ENCODE measurements at regions not wholly inside any gene's neighbourhood (a gene's known extent, or its start where the extent isn't known, plus 50 kb on each side); places are given as distances from the start of the nearest gene placed in this dataset.

DNA sequence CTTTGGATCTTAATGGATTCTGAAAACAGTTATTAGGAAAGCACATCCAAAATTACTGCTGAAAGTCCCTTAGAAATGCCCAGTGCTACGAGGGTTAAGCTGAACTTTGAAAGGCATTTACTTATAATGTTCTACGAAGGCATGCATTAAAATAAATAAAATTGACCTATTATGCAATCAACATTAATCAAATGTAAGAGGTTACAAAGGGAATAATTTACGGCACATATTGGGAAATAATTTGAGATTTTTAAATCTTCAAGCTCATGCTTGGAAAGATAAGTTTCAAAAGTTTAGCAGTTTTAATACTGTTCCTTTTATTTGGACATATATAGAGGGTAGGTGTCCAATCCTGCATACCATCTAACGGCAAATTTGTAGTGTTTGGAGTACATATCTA, 1564.1 kb upstream of the DDX18 start:
- intact Hi-C loops (cut with micrococcal nuclease; ENCODE audit: unreplicated experiment) (no loop called here), in situ Hi-C loops (cut with MboI) (no loop called here)
- no peak for ATAC-seq
- H2AFZ ChIP-seq (ENCODE audit: control insufficient read depth, low read depth, low read length): no peak overlapping the region
- no TSS peak for BruUV-seq (replicated peaks)
- no peak overlapping the region for H3K27ac ChIP-seq (ENCODE audit: control insufficient read depth, insufficient read depth)
- CTCF ChIA-PET: no interaction called here
- FAIRE-seq: no peak
- H3K79me2 ChIP-seq (ENCODE audit: control insufficient read depth, insufficient read depth, low read length): no peaks in the 10 kb centered on the region
- no peak overlapping the region for H3K4me3 ChIP-seq
- POLR2A ChIA-PET: no interaction called here
- DNase-seq (ENCODE audit: low read depth, low spot score): no peak
- no peak overlapping the region for H3K4me2 ChIP-seq (ENCODE audit: control insufficient read depth, insufficient read depth)
- H3K9ac ChIP-seq (ENCODE audit: control insufficient read depth, insufficient read depth, low read length): no peak overlapping the region
- TF ChIP-seq RAD51 (IDR thresholded peaks at IDR 0.05) (no peak), POLR2AphosphoS2 (IDR thresholded peaks at IDR 0.05; ENCODE audit: low read depth, low read length) (no peak), CEBPZ (IDR thresholded peaks at IDR 0.05; ENCODE audit: low read depth, low read length) (no peak), RFX5 (IDR thresholded peaks at IDR 0.05; ENCODE audit: low read depth, low read length) (no peak), RAD21 (IDR thresholded peaks at IDR 0.05; ENCODE audit: insufficient read depth, low read depth, low read length) (no peak), HDGF (IDR thresholded peaks at IDR 0.05) (no peak), MLLT1 (IDR thresholded peaks at IDR 0.05) (no peak), KAT2A (conservative IDR thresholded peaks at IDR 0.05; ENCODE audit: control insufficient read depth, low read depth, low read length) (no peak), USF1 (IDR thresholded peaks at IDR 0.05; ENCODE audit: borderline replicate concordance, extremely low read length, insufficient read depth, low read depth, low read length) (no peak), POLR2A (IDR thresholded peaks at IDR 0.05; ENCODE audit: low read depth, low read length) (no peak), MXI1 (IDR thresholded peaks at IDR 0.05; ENCODE audit: low read depth, low read length) (no peak), STAT1 (conservative IDR thresholded peaks at IDR 0.05) (no peak), SIN3A (IDR thresholded peaks at IDR 0.05; ENCODE audit: low read depth, low read length) (no peak), TBL1XR1 (IDR thresholded peaks at IDR 0.05; ENCODE audit: low read depth, low read length) (no peak), LARP7 (IDR thresholded peaks at IDR 0.05) (no peak), NFXL1 (IDR thresholded peaks at IDR 0.05; ENCODE audit: borderline replicate concordance) (no peak)
- no peaks in the 10 kb centered on the region for H3K9me3 ChIP-seq (replicated peaks; ENCODE audit: control insufficient read depth, insufficient read depth, low read length)
- no peaks in the 10 kb centered on the region for H3K36me3 ChIP-seq (ENCODE audit: control insufficient read depth in 2 of 2, insufficient read depth in 2 of 2, low read length in 1 of 2)
- 2% methylated on average over 4 of the region's 4 CpGs for WGBS (ENCODE audit: insufficient coverage, insufficient replicate concordance, low lambda C conversion rate, missing lambda C conversion rate)
- no peaks in the 10 kb centered on the region for H3K4me1 ChIP-seq (ENCODE audit: control insufficient read depth, insufficient read depth, low read length)
- H4K20me1 ChIP-seq (ENCODE audit: control insufficient read depth, insufficient read depth): no peaks in the 10 kb centered on the region
- SMC1A ChIA-PET (ENCODE audit: uncharacterized antibody, unreplicated experiment): interaction anchor here (1.9 kb wide), 1 partner anchor 51 kb away, joined by 4 read pairs; no protein-coding TSS in a partner anchor
- no peaks in the 10 kb centered on the region for H3K27me3 ChIP-seq (replicated peaks in 1 of 2; ENCODE audit: control insufficient read depth in 2 of 2, insufficient read depth in 2 of 2, low read length in 1 of 2)
- RAD21 ChIA-PET (ENCODE audit: unreplicated experiment): no interaction called here

All from GM12878 (cell line).